RWPE1 (cell line): ENCODE measurements at regions not wholly inside any gene's neighbourhood (a gene's known extent, or its start where the extent isn't known, plus 50 kb on each side); places are given as distances from the start of the nearest gene placed in this dataset.
A peak's percentile ranks its signal among the peaks of the same experiment; 100 is the strongest.

Experiments
- CTCF ChIA-PET: fragments of 350-600 bp; sonication (Branson Sonifier 250); formaldehyde crosslinking; extraction: SDS; loops from one replicate; lab custom pipeline; 2021; lab: Yijun Ruan, JAX
- POLR2A ChIA-PET: fragments of 400-600 bp; formaldehyde crosslinking; extraction: SDS; loops from one replicate; lab custom pipeline; 2020; ENCODE audit warnings: antibody characterized with exemption; ENCODE audit not compliant: low non-redundant PET; lab: Yijun Ruan, JAX
- DNase-seq: peaks from one replicate; pipeline ENCODE4 v3.0.0; 2012; ENCODE audit warnings: low spot score
- H3K27ac ChIP-seq: fragments of 450-650 bp; 2 replicates; pipeline ENCODE4 v1.5.1; 2017
- CTCF ChIP-seq: fragments of 450-650 bp; conservative IDR thresholded peaks from 2 replicates; pipeline ENCODE4 v1.5.1; 2017; ENCODE audit warnings: low read depth, mild to moderate bottlenecking

- TF ChIP-seq CTCF: no peak
- no peak overlapping the region for H3K27ac ChIP-seq
- no peak for DNase-seq
- ChIA-PET CTCF (interaction anchor here (0.6 kb wide), 1 partner anchor 149 kb away, joined by 3 read pairs; no protein-coding TSS in a partner anchor), POLR2A (no interaction called here)
Measured at GRCh38 chr9:109976303-109976702, 196.3 kb downstream of the PALM2AKAP2 start.

GRCh38 chr9:109977521-109977920 lies 197.5 kb downstream of the PALM2AKAP2 start:
- POLR2A ChIA-PET: no interaction called here
- no peak for DNase-seq
- no peak for TF ChIP-seq CTCF
- CTCF ChIA-PET: interaction anchor here (0.7 kb wide), 1 partner anchor 8 kb away, joined by 4 read pairs; no protein-coding TSS in a partner anchor
- no peak overlapping the region for H3K27ac ChIP-seq

- CTCF ChIA-PET: no interaction called here
- POLR2A ChIA-PET: no interaction called here
- DNase-seq: no peak
- no peak overlapping the region for H3K27ac ChIP-seq
- no peak for TF ChIP-seq CTCF
Measured at GRCh38 chr9:109981091-109981490, 201.1 kb downstream of the PALM2AKAP2 start.

GRCh38 chr9:109986521-109986991 lies 206.6 kb downstream of the PALM2AKAP2 start:
- ChIA-PET CTCF (interaction anchor here (0.6 to 0.7 kb wide), 2 partner anchors 799 to 930 kb away, joined by 3 to 4 read pairs; no protein-coding TSS in a partner anchor), POLR2A (no interaction called here)
- peak; percentile 62 for DNase-seq
- no peak for TF ChIP-seq CTCF
- H3K27ac ChIP-seq: peak overlapping the region; percentile 84; the same call in 1 of the 2 replicates

GRCh38 chr9:109989296-109989695 lies 209.3 kb downstream of the PALM2AKAP2 start:
- POLR2A ChIA-PET: no interaction called here
- no peak overlapping the region for H3K27ac ChIP-seq

GRCh38 chr9:109990541-109990940 lies 210.5 kb downstream of the PALM2AKAP2 start:
- H3K27ac ChIP-seq: no peak overlapping the region
- ChIA-PET POLR2A (no interaction called here), CTCF (interaction anchor here (0.6 kb wide), 1 partner anchor 68 kb away, joined by 3 read pairs; no protein-coding TSS in a partner anchor)
- no peak for TF ChIP-seq CTCF
- no peak for DNase-seq

More at GRCh38 chr9:109989296-109989695, 209.3 kb downstream of the PALM2AKAP2 start:
- no peak for DNase-seq
- no peak for TF ChIP-seq CTCF
- CTCF ChIA-PET: no interaction called here
